Astrocyte of the cerebellum (primary cell): ENCODE measurements at regions not wholly inside any gene's neighbourhood (a gene's known extent, or its start where the extent isn't known, plus 50 kb on each side); places are given as distances from the start of the nearest gene placed in this dataset.
"Not testable (repeated sequence)": the region's sequence is repeated elsewhere in the genome, so short reads cannot be mapped to it uniquely, and the experiment has no call there.

Source experiments
- DNase-seq: peaks from one replicate; pipeline ENCODE4 v3.0.0-alpha.2; 2011; ENCODE audit warnings: low read depth
- H3K4me3 ChIP-seq: 2 replicates; pipeline ENCODE4 v1.5.1; 2011; ENCODE audit warnings: mild to moderate bottlenecking, low read depth, low read length, moderate library complexity
- in situ Hi-C: cut with HindIII; loops from 2 replicates; pipeline ENCODE4 v1.10.0; 2017; ENCODE audit warnings: low sequenced_read_pairs
- TF ChIP-seq, protein P1 (sequence below): IDR thresholded peaks from 2 replicates; pipeline ENCODE4 v1.5.1; 2012; ENCODE audit warnings: low read length, low read depth, moderate library complexity, mild to moderate bottlenecking; ENCODE audit errors: missing control alignments

DNA sequence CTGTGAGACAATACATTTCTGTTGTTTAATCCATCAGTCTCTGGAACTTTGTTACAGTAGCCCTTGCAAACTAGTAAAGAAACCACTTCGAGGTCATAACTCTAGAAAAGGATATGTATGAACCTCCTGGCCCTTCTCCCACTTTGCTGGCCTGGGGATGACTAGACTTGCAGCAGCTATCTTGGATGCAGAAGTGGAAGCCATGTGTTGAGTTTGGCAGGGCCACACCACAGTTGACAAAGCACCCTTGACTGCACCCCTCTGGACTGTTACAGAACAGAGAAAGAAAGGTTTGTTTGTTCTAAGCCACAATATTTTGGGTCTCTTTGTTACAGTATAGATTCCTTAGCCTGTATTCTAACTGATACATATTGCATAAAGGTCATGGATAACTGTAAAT, 183.2 kb upstream of the TAS2R1 start:
- no peak overlapping the region for H3K4me3 ChIP-seq
- DNase-seq = no peak
- TF ChIP-seq, protein P1, sequence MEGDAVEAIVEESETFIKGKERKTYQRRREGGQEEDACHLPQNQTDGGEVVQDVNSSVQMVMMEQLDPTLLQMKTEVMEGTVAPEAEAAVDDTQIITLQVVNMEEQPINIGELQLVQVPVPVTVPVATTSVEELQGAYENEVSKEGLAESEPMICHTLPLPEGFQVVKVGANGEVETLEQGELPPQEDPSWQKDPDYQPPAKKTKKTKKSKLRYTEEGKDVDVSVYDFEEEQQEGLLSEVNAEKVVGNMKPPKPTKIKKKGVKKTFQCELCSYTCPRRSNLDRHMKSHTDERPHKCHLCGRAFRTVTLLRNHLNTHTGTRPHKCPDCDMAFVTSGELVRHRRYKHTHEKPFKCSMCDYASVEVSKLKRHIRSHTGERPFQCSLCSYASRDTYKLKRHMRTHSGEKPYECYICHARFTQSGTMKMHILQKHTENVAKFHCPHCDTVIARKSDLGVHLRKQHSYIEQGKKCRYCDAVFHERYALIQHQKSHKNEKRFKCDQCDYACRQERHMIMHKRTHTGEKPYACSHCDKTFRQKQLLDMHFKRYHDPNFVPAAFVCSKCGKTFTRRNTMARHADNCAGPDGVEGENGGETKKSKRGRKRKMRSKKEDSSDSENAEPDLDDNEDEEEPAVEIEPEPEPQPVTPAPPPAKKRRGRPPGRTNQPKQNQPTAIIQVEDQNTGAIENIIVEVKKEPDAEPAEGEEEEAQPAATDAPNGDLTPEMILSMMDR = no peak
- in situ Hi-C loops = no loop called here

DNA sequence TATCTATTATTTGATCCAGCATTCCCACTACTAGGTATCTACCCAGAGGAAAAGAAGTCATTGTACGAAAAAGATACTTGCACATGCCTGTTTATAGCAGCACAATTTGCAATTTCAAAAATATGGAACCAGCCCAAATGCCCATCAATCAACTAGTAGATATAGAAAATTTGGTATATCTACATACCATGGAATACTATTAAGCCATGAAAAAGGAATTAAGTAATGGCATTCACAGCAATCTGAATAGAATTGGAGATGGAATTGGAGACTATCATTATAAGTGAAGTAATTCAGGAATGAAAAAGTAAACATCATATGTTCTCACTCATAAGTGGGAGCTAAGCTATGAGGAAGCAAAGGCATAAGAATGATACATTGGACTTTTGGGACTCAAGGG, 177.2 kb upstream of the TAS2R1 start:
- DNase-seq, H3K4me3 ChIP-seq, in situ Hi-C loops: not testable (repeated sequence)

DNA sequence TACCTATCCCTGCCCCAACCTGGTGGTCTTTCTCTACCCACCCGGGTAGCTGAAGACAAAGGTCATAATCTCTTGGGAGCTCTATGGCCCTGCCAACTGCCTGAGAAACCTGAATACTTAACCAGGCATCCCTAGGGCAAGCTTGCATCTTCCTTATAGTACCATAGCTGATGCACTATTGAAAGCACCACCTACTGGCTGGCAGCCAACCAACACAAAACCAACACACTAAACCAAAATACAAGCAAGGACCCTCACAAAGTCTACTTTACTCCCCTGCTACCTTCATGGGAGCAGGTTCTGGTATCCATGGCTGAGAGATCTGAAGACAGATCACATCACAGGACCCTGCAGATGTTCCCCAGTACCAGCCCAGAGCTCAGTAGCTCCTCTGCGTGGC, 171.8 kb upstream of the TAS2R1 start:
- TF ChIP-seq, protein P1 = no peak
- in situ Hi-C loops = no loop called here
- H3K4me3 ChIP-seq = no peak overlapping the region
- no peak for DNase-seq

DNA sequence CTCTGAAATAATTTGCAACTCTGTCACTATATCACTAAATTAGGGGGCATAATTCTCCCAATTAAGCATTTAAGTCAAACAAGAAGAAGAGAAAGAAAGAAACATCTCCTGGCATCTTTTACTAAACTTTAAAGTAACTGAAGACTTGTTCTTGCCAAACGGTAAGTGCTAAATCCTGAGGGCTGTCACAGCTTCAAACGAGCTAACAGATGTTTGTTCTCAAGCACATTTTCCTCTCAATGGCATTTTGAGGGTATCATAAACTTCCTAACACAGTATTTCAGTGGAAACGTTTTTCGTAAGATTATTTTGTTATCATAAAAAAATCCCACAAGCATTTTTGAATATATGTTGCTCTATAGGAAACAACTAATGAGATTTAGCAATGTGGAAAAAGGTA, 169.5 kb upstream of the TAS2R1 start:
- in situ Hi-C loops = no loop called here

DNA sequence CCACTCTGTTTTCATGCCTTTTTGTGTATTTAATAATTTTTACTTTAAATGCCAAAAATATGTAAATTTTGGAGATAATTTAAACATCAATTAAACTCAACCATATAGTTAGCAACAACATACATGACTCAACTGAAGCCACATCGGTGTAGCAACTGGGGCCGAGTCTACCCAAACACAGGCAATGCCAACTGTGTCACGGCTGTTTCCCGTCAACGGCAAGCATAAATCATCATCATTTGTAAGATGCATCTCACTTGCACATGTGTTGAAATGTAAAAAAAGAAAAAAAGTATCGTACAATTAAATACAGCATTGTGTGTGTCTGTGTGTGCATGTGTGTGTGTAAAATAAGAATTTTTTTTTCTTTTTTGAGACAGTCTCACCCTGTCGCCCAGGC, 160.1 kb upstream of the TAS2R1 start:
- in situ Hi-C loops = no loop called here
- DNase-seq = no peak
- TF ChIP-seq, protein P1 = no peak
- no peak overlapping the region for H3K4me3 ChIP-seq

More for the DNA sequence above, 169.5 kb upstream of the TAS2R1 start:
- no peak for DNase-seq
- no peak overlapping the region for H3K4me3 ChIP-seq
- TF ChIP-seq, protein P1 = no peak

DNA sequence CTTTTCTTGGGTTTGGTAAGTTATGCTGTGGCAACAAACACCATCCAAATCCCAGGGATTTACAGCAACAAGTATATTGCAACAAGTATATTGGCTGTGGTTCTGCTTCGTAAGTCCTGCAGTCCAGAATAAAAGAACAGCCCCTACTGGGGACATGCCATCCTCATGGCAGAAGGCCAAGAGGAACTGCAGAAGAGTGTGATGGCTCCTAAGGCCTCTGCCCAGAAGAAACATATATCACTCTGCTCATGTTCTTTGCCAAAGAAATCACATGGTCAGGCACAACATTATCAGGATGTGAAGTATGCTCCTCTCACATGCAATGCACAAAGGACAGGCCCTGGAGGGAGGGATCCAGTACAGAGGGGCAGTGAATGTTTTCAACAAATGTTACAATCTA, 159.6 kb upstream of the TAS2R1 start:
- TF ChIP-seq, protein P1 = no peak
- no peak overlapping the region for H3K4me3 ChIP-seq
- no peak for DNase-seq
- in situ Hi-C loops = no loop called here

DNA sequence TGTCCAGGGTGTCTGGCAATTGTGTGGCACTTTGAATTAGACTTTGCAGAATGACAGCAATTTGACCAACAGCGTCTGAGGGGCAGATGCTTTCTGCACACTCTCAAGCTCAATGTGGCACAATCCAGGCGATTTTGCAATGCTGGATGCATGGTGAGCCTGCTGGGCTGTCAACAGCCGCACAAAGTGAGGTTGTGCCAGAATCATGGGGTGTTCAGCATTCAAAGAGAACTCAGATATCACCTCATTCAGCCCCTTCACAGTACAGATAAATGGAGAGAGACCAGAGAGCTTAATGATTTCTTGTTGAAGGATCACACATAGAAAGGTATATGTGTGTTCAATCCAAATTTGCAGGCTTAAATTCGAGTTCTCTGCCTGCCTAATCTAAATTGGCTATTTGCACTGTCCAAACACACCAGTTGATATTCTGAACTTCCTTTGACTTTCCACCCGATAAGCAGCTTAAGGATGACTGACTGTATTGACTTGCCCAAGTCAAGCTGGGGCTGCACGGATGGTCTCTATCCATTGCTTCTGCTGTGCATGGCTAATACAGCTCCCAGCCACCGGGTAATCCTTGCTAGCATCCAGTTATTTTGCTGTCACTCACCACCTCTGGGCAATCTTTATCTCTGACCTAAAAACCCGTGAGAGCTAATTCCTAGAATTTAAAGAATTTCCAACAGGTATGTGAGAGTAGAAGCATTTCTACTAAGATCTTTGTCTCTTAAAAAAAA, 157.9 kb upstream of the TAS2R1 start:
- no peak for DNase-seq
- in situ Hi-C loops = no loop called here
- TF ChIP-seq, protein P1 = no peak
- no peak overlapping the region for H3K4me3 ChIP-seq
